ENCODE measurements at regions not wholly inside any gene's neighbourhood (a gene's known extent, or its start where the extent isn't known, plus 50 kb on each side); places are given as distances from the start of the nearest gene placed in this dataset.
A peak's percentile ranks its signal among the peaks of the same experiment; 100 is the strongest.

GRCh38 chr5:36743891-36744772 lies 132.4 kb upstream of the NIPBL start:
- TF ChIP-seq POLR2A (IDR thresholded peaks at IDR 0.05) (no peak), CTCF (IDR thresholded peaks at IDR 0.05) (peak in 3 of 4 donors; percentile 54 to 65 (median 63))
